ENCODE measurements at regions not wholly inside any gene's neighbourhood (a gene's known extent, or its start where the extent isn't known, plus 50 kb on each side); places are given as distances from the start of the nearest gene placed in this dataset.
"Not testable (repeated sequence)": the region's sequence is repeated elsewhere in the genome, so short reads cannot be mapped to it uniquely, and the experiment has no call there.

DNA sequence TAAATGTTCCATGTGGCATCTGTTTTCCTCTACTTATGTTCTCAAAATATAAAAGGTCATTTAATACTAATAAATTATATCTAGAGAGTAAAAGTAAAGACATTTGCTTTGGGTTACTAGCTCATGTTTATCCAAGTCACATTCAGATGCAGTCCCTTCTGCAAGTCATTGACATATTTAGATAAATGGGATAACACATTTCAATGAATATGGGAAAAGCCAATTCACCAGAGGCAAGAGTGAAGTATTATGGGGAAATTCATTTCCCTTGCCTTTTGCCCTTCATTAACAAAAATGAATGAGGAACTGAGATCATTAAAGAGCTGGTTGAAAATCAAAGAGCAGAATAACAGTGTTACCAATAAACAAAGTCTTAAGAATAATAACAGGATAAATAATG lies 306.2 kb upstream of the FSTL5 start:
- DNase-seq (ENCODE audit: low spot score): no peak

DNA sequence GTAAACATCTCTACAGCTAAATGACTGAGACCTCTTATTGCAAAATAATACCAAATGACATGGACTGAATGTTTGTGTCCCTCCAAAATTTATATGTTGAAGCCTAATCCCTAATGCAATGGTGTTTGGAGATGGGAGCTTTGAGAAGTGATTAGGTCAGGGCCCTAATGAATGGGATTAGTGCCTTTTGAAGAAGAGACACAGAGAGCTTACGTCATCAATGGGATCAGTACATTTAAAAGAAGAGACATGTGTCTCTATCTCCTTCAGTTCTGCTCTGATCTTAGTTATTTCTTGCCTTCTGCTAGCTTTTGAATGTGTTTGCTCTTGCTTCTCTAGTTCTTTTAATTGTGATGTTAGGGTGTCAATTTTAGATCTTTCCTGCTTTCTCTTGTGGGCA lies 301.6 kb upstream of the FSTL5 start:
- DNase-seq (ENCODE audit: low spot score): not testable (repeated sequence)

DNA sequence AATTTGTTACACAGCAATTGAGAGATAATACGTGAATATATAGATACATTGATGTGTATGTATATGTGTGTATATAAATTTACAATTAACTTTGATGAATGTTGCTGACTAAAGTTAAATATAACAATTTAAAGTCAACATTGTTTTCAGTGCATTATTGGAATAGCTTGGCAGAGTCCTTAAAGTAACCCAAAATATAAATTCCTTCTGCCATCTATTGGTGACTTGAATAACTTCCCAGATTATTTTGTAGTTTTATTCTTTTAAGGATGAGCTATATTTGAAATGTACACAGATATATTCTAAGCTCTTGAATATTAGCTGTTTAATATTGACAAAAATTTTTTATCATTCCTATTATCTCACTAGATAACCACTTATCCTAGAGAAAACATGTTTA lies 298.2 kb upstream of the FSTL5 start:
- DNase-seq (ENCODE audit: low spot score): no peak

DNA sequence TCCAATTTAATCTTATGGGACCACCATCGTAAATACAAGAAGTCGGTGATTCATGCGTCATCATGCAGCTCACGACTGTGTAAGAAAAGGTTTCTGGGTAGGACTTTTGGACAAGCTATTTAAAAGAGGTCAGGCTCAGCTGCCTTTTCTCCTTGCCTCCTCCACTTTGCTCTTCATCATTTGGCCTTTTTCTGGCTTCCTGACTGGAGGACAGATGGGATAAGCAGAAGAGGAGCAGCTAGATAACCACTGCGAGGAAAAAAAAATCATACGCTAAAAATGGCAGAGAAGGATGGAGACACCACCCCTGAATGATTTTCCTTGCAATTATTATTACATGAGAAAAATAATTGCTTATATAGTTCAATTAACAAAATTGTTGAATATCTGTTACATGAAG lies 294.3 kb upstream of the FSTL5 start:
- DNase-seq (ENCODE audit: low spot score): no peak

DNA sequence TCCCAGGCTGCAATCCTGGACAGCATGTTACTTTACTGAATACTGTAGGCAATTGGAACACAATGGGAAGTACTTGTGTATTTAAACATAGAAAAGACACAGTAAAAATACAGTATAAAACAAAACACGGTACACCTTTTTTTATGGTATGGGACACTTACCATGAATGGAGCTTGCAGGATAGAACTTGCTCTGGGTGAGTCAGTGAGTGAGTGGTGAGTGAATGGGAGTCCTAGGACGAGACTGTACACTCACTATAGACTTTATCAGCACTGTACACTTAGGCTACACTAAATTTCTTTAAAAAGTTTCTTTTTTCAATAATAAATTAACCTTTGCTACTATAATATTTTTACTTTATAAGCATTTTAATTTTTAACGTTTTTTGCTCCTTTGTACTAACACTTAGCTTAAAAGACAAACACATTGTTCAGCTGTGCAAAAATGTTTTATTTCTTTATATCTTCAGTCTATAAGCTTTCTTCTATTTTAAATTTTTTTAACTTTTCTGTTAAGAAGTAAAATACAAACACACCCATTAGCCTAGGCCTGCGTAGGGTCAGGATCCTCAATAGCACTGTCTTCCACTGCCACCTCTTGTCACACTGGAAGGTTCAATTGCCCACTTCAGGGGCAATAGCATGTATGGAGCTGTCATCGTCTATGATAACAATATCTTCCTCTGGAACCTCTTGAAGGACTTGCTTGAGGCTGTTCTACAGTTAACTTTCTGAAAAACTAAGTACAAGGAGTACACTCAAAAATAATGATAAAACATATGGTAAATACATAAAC lies 293.5 kb upstream of the FSTL5 start:
- no peak for DNase-seq (ENCODE audit: low spot score)

DNA sequence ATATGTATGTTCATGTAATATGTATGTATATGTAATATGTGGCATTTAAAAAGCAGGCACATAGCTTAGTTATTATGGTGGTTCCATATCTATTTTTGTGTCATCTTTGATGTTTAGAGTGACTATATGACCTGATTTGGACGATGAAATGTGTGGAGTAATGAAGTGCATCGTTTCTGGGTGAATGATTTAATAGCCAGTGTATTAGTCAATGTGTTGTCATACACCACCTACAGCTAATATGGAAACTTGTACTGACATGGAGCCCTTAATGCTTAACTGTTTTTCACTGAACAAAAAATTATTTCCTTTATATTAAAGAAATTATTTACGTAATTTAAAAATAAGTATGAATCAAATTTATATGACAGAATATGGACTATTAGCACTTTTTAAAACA lies 292.3 kb upstream of the FSTL5 start:
- no peak for DNase-seq (ENCODE audit: low spot score)

DNA sequence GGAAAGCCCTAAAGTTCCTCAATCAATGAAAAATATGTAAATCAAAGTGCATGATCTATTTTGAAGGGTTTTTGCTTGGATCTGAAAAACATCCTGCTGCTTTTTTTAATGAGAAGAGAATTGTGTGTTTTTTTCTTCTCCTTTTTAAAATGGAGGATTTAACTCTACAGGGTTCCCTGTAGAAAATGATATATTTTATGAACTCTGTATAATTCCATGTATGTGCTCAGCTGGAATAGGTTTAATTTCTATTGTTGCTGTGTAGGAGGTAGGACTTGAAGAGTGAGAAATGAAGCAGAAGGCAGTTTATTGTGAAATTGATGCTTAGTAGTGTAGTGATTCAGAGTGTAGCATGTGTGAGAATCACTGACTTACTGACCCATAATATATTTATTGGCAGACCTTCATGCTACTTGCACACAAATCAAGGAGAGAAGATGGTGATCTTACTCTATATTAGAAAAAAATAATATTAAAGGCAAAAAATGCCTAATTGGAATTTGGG lies 286.8 kb upstream of the FSTL5 start:
- DNase-seq (ENCODE audit: low spot score): no peak

DNA sequence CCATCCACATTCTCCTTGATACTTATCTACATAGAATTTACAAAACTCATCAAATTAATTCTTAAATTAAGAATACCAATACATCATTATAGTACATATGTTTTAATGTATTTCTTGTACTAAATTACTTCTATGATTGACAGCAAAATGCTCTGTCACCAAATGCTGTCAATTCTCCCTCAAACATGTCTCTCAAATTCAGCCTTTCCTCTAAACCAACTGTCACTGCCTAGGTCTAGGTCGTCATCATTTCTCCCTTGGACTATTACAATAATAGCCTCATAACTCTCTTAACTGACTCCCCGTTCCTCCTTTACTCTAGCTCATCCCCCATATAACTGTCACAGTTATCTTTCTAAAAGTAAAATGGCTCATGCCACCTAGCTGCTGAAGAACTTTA lies 279.7 kb upstream of the FSTL5 start:
- no peak for DNase-seq (ENCODE audit: low spot score)

DNA sequence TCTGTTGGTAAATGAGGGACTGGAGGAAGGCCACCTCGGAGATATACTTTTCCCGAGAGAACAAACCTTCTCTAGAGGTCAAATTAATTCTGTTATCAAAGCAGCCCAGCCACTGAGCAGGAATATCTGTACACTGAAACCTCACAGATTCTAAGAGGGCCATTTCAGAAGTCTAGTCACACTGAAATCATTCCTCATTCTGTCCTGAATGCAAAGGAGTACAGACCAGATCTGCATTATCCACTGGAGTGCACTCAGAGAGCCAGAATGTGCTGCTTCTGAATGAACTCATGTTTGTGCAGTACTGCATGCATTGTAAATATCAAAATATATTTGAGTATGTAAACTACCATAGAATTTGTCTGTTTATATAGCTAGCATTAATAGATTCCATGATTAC lies 278.3 kb upstream of the FSTL5 start:
- DNase-seq (ENCODE audit: low spot score): no peak

DNA sequence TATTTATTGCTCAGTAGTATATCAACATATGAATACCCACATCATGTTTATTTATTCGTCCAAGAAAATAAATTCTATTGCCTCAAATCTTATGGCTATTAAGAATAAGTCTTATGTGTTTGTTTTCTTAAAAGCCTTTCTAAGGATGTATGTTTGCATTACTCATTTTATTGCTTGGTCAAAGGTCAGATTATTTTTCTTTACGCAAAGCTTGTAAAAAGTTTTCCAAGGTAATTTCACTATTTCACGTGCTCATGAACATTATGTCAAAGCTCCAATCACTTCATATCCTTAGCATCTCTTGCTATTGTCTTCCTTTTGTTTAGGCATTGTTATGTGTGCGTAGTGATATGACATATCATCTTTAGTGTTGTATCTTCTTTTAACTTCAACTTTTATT lies 258.5 kb upstream of the FSTL5 start:
- DNase-seq (ENCODE audit: low spot score): no peak

DNA sequence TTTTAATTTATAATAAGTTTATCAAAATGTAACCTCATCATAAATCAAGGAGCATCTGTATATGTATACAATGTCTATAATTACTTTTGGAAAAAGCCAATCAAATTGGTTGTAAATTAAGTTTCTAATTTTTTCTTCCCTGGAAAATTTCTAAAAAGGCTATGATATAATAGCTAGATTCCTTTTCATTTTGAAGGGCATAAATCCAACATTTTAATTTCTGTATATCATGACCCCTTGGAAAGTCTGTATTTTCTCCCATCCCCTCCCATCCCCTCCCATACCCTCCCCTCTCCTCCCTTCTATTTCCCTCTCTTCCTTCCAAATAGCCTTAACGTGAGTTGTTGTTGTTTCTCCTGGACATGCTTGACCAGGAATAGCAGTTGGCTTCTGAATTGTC lies 247.1 kb upstream of the FSTL5 start:
- DNase-seq (ENCODE audit: low spot score): no peak

DNA sequence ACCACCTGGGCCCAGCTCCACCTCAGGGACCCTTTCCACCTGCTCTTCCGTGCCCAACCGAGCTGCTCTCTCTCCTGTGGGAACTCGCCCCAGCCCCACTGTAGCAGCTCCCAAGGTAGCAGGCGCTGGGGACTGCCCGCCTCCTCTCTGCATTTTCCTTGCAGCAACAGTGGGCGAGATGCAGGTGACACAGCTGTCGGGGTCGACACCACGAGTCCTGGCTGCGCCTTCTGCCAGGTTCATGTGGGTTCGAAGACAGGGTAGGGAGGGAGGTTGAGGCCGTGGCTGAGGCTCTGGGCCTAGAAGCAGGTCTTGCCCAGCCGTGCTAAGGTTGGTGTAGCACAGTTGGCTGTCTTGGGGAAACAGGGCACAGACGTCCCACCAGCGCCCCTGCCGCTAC lies 245.2 kb upstream of the FSTL5 start:
- no peak for DNase-seq (ENCODE audit: low spot score)

DNA sequence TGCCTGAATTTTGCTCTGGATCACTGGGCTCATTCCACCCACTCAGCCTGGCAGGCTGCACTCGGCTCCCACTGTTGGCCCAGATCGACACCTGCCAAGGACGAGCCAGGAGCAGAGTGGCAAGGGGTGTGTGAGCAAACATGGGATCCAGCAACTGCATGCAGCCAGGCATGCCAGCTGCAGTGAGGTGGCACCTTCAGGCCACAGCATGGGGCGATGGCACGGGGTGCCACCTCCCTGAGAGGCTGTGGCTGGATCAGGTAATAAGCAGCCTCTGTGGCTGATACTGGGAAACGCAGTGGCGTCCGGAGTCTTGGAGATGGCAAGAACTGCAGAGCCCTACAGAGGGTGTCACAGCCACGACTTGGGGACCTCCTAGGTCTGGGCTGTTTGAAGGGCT lies 244.5 kb upstream of the FSTL5 start:
- DNase-seq (ENCODE audit: low spot score): no peak

DNA sequence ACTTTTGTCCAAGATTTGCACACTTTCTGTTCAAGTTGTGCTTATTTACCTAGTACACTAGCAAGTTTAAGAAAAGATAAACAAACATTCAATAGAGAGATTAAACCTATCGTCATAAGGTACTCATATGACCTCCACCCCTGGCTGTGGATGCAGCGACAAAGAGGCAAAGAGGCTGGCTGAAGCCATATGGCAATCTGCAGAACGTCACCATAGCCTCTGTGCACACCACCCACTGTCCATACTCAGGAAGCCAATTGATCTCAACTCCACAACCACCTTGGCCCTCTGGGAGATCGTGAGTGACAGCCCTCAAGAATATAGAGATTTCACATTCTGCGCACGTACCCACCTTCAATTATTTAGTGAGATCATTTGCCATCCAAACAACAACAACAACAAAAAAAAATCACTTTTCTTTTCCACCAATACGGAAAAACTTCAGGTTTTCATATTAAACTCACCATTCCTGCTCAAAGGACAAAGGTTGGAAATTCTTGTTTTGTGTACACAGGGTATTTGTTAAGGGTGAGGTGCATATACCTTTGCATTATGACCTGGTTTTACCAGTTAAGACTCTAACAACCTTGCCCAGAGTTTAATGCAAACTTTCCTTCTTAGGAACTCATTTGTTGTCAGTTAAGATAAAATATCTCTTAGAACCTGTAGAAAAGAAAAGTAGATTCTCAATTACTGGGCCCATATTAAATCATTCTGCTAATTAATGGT lies 243.0 kb upstream of the FSTL5 start:
- no peak for DNase-seq (ENCODE audit: low spot score)

DNA sequence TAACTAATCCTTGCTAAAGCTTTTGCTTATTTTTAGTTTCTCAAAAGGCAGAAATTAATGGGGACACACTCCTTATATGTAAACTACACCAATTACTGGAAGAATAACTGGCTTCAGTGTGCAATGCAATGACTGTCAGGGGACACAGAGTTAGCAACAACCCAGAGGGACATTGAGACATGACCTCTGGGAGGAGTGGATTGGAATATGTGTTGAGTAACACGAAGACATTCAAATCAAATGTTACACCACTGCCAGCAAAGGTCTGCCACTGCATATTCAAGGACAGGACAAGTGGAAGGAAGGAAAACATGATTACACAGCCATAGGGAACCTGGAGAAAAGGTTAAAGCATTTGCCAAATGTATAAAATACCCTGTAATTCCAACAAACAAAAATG lies 240.1 kb upstream of the FSTL5 start:
- DNase-seq (ENCODE audit: low spot score): no peak

DNA sequence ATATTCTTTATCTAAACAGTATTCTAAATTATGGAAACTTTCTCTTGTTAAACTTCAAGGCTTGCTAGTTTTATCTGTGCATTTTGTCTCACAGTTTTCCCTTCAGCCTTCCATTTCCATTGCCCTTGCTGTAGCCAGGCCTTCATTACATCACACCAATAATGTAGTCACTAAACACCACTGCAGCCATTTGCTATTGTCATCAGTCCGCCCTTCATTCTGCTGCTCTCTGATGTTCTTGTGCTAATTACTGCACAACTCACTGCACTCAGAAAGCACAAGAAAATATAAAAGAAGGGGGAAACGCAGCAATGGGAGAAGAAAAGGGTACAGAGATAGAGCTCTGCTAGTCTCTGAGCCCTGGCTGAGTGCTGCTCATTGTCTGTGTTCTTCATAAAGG lies 239.6 kb upstream of the FSTL5 start:
- no peak for DNase-seq (ENCODE audit: low spot score)

DNA sequence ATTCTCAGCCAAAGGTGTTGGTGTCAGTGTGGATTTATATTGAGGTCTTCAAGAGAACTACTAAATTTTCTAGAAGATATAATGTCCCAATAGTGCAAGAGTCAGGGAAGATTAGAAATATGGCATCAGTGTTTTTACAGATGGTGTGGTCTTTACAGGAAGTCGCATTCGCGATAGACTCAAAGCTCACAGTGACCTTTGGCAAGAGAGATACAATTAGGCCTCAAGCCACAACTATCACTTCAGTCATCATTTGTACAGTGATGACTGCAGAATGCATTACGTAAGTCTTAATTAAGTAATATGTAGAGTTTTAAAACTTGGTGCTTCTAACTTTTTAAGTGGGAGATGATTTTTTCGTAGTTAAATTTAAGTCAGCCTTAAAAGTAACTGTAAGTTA lies 237.2 kb upstream of the FSTL5 start:
- no peak for DNase-seq (ENCODE audit: low spot score)

DNA sequence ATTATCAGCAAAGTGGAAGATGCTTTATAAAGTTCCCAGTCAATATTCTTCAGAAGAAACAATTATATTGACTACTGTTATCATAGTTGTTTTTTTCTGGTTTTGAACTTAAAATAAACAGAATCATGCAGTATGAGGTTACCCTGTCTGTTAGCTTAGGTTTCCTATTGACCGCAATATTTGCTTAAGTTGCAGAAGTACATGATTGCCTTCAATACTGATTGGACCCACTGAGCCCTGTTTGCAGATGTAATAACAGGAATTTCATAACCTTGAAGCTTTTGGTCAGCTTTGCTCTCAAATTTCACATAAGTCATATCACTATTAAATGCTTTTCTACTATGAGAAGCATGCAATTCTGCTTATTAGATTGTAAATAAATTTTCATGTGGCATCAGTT lies 229.1 kb upstream of the FSTL5 start:
- no peak for DNase-seq (ENCODE audit: low spot score)

DNA sequence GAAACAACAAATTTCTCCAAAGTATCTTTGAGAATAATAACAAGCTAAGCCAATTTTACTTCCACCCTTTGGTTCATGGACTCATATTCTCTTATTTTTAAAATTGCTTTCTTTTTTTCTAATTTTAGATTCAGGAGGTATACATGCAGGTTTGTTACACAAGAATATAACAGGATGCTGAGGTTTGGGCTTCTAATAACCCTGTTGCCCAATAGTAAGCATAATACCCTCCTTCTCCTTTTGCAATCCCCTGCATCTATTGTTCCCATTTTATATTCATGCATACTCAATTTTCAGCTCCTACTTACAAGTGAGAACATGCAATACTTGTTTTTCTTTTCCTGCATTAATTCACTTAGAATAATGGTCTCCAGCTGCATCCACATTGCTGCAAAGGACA lies 202.3 kb upstream of the FSTL5 start:
- no peak for DNase-seq (ENCODE audit: low spot score)

DNA sequence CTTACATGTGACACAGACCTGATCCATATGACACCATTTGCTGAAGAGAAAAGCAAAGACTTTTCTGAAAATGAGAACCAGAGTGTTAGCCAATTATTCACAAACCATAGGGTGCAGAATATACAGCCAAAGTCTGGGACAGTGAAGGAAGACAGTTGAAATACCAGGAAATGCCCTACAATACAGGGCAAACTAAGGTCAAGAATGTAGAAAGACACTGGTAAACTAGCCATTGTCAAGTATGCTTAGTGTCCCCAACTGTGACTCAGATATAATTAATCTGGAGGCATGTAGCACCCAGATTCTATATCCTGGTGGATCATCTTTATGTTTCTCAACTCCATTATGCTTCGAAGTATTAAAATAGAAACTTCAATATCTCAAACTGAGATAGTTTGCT lies 200.9 kb upstream of the FSTL5 start:
- DNase-seq (ENCODE audit: low spot score): no peak

DNA sequence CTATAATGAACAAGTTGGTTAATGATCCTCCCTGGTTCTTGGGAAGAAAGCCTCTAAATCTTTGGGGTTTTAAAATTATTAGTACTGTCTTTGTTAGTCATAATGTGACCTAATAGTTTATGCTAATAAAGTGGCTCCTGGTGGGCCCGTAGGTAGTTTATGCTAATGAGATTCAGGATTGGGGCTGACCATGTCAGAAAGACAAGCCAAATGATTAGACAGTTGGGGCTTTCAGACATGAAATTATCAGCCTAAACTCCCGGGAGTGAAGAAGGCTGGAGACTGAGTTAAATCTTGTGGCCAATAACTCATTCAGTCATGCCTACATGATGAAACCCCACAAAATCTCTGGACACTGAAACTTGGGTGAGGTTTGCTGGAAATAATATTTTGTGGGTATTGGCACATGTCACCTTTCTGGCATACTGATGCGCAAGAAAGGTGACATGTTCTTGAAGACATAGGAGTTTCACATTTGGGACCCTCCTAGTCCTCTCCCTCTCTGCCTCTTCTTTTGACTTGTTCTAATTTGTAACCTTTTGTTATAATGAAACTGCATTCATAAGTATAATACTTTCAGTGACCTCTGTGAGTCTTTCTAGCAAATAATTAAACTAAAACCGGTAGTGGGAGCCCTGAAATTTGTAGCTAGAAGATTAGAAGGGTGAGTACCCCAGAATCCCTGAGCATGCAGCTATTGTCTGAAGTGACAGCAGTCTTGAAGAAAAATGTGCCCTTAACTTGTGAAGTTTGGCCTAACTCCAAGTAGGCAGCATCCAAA lies 196.8 kb upstream of the FSTL5 start:
- no peak for DNase-seq (ENCODE audit: low spot score)

DNA sequence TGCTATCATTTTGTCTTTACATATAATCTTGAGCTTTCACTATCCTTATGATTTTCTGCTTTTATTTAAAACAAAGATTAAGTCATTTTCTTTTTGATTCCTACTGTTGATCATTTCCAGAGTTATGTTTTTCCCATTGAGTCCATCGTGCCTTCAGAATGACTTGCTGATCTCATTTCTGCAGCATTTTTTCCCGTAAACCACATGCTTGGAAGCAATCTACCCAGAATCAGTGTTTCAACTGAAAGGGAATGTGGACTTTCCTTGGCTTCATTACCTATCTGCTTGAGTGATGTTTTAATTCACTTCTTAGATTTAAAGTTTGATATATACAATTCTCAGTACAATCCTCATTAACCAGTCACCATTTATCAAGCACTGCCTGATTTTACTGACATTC lies 192.4 kb upstream of the FSTL5 start:
- no peak for DNase-seq (ENCODE audit: low spot score)

DNA sequence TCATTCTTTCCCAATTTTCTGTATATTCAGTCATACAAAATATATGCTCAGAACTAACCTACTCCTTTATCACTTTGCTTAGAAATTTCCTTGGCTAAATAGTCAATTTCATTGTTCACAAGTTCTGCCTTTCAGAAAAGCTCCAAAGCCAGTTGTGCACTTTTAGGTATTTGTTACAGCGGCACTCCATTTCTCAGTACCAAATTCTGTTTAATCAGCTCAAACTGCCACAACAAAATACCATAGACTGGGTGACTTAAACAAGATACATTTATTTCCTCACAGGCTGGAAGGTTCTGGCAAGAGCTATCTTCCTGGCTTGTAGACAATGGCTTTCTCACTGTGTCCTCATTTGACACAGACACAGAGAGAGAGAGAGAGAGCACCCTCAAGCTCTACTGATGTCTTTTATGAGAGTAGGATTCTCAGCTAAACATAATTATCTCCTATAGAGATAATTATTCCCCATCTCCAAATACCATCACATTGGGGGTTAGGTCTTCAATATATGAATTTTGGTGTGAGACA lies 188.8 kb upstream of the FSTL5 start:
- DNase-seq (ENCODE audit: low spot score): no peak
